GM19397 (cell line): ENCODE measurements at regions not wholly inside any gene's neighbourhood (a gene's known extent, or its start where the extent isn't known, plus 50 kb on each side); places are given as distances from the start of the nearest gene placed in this dataset.
"Not testable (repeated sequence)": the region's sequence is repeated elsewhere in the genome, so short reads cannot be mapped to it uniquely, and the experiment has no call there.

Source experiments
- ATAC-seq: cut with Tn5 transposase; IDR thresholded peaks from one replicate; pipeline ENCODE4 v1.9.1; 2021; ENCODE audit warnings: mild to moderate bottlenecking, moderate library complexity; ENCODE audit not compliant: unreplicated experiment

- ATAC-seq = no peak
Observed at GRCh38 chr4:14917298-14917633, 85.0 kb upstream of the CPEB2 start.

GRCh38 chr4:14918336-14918735 lies 83.9 kb upstream of the CPEB2 start:
- no peak for ATAC-seq

GRCh38 chr4:14919785-14920184 lies 82.5 kb upstream of the CPEB2 start:
- no peak for ATAC-seq

- ATAC-seq = no peak
Observed at GRCh38 chr4:14920237-14920636, 82.0 kb upstream of the CPEB2 start.

GRCh38 chr4:14920759-14921320 lies 81.4 kb upstream of the CPEB2 start:
- ATAC-seq = no peak

GRCh38 chr4:14921781-14922180 lies 80.5 kb upstream of the CPEB2 start:
- not testable (repeated sequence) for ATAC-seq

GRCh38 chr4:14924076-14924811 lies 78.0 kb upstream of the CPEB2 start:
- no peak for ATAC-seq

GRCh38 chr4:14924812-14925344 lies 77.4 kb upstream of the CPEB2 start:
- ATAC-seq = no peak

GRCh38 chr4:14925471-14925870 lies 76.8 kb upstream of the CPEB2 start:
- no peak for ATAC-seq

GRCh38 chr4:14926368-14926767 lies 75.9 kb upstream of the CPEB2 start:
- no peak for ATAC-seq

- ATAC-seq = no peak
Observed at GRCh38 chr4:14928035-14928434, 74.2 kb upstream of the CPEB2 start.

GRCh38 chr4:14929669-14930068 lies 72.6 kb upstream of the CPEB2 start:
- no peak for ATAC-seq

GRCh38 chr4:14934704-14935390 lies 67.4 kb upstream of the CPEB2 start:
- ATAC-seq = no peak

- no peak for ATAC-seq
Observed at GRCh38 chr4:14943749-14944148, 58.5 kb upstream of the CPEB2 start.

GRCh38 chr4:14952352-14952751 lies 49.9 kb upstream of the CPEB2 start:
- no peak for ATAC-seq
